ENCODE measurements at regions not wholly inside any gene's neighbourhood (a gene's known extent, or its start where the extent isn't known, plus 50 kb on each side); places are given as distances from the start of the nearest gene placed in this dataset.

DNA sequence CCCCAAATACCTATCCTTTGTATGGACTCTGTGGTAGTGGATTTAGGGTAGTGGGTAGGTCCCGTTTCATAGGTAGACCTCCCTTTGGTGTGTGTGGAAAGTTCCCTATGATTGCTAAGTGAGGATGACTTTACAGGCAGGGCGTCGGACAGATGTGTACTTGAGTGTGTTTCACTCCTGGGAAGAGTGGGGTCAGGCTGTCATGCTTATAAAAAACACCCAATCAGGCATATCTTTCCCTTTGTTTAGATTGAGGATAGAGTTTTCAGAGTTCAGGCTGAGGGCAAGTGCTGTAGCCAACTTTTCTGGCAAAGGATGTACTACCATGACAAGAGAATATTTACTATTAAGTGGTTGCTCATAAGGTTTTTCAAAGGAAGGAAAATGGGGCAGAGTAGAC lies 242.0 kb downstream of the YTHDC2 start:
- H3K36me3 ChIP-seq, result no peaks in the 10 kb centered on the region
- H3K4me3 ChIP-seq, result no peak overlapping the region
- H3K9me3 ChIP-seq, result no peaks in the 10 kb centered on the region
- TF ChIP-seq, protein P1, sequence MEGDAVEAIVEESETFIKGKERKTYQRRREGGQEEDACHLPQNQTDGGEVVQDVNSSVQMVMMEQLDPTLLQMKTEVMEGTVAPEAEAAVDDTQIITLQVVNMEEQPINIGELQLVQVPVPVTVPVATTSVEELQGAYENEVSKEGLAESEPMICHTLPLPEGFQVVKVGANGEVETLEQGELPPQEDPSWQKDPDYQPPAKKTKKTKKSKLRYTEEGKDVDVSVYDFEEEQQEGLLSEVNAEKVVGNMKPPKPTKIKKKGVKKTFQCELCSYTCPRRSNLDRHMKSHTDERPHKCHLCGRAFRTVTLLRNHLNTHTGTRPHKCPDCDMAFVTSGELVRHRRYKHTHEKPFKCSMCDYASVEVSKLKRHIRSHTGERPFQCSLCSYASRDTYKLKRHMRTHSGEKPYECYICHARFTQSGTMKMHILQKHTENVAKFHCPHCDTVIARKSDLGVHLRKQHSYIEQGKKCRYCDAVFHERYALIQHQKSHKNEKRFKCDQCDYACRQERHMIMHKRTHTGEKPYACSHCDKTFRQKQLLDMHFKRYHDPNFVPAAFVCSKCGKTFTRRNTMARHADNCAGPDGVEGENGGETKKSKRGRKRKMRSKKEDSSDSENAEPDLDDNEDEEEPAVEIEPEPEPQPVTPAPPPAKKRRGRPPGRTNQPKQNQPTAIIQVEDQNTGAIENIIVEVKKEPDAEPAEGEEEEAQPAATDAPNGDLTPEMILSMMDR (IDR thresholded peaks at IDR 0.05), result no peak
- DNase-seq (no peak), FAIRE-seq (no peak), ATAC-seq (no peak)
- H3K27ac ChIP-seq, result no peak overlapping the region
- intact Hi-C loops (cut with DNase I), result no loop called here
- no peaks in the 10 kb centered on the region for H3K4me1 ChIP-seq
- WGBS, 2 donors, result 55 to 76% methylated on average over 3 of the region's 3 CpGs
- H3K27me3 ChIP-seq, result no peaks in the 10 kb centered on the region

DNA sequence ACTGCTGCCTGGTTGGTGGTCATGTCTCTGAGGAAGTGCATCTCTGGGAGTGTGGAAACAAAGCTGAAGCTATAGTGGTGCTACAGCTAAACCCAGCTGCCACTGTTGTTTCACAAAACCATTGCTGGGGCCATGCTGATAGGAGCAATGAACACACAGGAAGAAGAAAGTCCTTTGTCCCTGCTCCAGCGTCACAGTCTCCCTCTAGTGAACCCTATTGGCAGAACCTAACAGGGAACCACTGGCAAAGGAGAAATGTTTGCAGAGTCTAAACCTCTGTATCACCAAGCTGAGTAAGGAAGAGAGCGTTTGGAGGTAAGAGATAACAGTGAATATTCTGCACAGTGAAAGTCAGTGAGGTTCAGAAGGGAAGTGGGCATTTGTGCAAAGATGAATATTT lies 244.0 kb downstream of the YTHDC2 start:
- Histone ChIP-seq H3K36me3 (no peaks in the 10 kb centered on the region), H3K4me3 (no peak overlapping the region), H3K27ac (no peak overlapping the region), H3K9me3 (no peaks in the 10 kb centered on the region), H3K27me3 (no peaks in the 10 kb centered on the region), H3K4me1 (no peaks in the 10 kb centered on the region)
- ATAC-seq (no peak), FAIRE-seq (no peak), DNase-seq (no peak)
- 34 to 42% methylated on average over 2 of the region's 2 CpGs for whole genome bisulfite sequencing, 2 donors
- intact Hi-C loops (cut with DNase I), result no loop called here
- TF ChIP-seq, protein P1 (IDR thresholded peaks at IDR 0.05), result no peak

DNA sequence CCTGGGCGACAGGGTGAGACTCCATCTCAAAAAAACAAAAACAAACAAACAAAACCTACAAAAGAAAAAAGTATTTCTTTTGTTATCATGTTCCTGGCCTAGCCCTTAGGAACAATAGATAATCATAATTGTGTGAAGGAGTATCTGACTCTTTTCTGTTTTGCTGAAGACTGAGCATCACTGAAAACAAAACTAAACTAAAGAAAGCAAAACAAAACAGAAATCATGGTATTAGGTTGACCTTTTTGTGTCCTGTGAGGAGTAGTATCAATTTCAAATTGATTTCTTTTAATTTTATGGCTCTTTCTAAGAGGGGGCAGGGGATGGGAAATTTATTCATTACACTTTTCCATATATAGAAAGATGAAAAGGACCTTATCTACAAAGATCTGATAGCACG lies 246.0 kb downstream of the YTHDC2 start:
- Histone ChIP-seq H3K4me1 (no peaks in the 10 kb centered on the region), H3K4me3 (no peak overlapping the region), H3K9me3 (no peaks in the 10 kb centered on the region), H3K27me3 (no peaks in the 10 kb centered on the region), H3K36me3 (no peaks in the 10 kb centered on the region), H3K27ac (no peak overlapping the region)
- intact Hi-C loops (cut with DNase I), result no loop called here
- WGBS, 2 donors, result 30 to 37% methylated on average over 2 of the region's 2 CpGs
- ATAC-seq (no peak), DNase-seq (no peak), FAIRE-seq (no peak)
- TF ChIP-seq, protein P1 (IDR thresholded peaks at IDR 0.05), result no peak

DNA sequence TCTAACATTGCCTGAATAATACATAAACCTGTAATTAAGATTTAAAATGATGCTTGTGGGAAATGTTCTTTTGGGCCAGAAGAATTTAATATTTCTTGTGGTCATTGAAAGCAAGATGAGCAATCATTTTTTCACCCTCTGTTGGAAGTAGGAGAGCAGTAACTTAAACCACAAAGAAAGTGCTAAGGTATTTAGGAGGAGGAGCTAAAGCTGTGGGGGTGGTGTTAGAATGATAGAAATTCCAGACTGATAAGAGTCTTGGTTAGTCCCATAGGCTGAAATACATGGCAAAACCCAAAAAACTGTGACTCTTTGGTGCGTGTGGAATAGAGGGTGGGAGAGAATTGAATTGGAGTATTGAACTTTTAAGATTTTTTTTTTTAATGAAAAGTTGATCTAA lies 247.0 kb downstream of the YTHDC2 start:
- no peak for ATAC-seq
- no peak for DNase-seq
- no peak for FAIRE-seq
- intact Hi-C loops (cut with DNase I), result no loop called here
- Histone ChIP-seq H3K27ac (no peak overlapping the region), H3K27me3 (no peaks in the 10 kb centered on the region), H3K36me3 (no peaks in the 10 kb centered on the region), H3K4me1 (no peaks in the 10 kb centered on the region), H3K4me3 (no peak overlapping the region), H3K9me3 (no peaks in the 10 kb centered on the region)
- TF ChIP-seq, protein P1 (IDR thresholded peaks at IDR 0.05), result no peak
- WGBS, 2 donors, result 38 to 41% methylated on average over 1 of the region's 1 CpG

DNA sequence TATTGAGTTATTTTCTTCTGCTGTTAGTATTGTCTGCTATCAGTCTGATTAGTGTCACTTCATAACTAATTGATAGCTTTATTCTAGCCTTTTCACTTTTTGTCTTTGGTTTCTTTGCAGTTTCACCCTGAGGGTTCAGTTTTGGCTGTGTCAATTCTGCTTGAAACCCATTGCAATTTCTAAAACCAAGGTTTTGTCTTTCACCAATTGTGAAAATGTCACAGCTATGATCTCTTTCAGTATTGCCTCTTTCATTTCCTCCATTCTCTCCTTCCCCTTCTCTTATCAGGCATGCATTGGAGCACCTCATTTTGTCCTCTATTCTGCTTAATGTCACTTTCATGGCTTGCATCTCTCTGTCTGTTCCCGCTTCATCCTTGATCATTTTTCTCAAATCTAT lies 248.1 kb downstream of the YTHDC2 start:
- TF ChIP-seq, protein P1 (IDR thresholded peaks at IDR 0.05), result no peak
- H3K36me3 ChIP-seq, result no peaks in the 10 kb centered on the region
- H3K4me1 ChIP-seq, result no peaks in the 10 kb centered on the region
- FAIRE-seq (no peak), ATAC-seq (no peak), DNase-seq (no peak)
- no peak overlapping the region for H3K4me3 ChIP-seq
- no peaks in the 10 kb centered on the region for H3K27me3 ChIP-seq
- no peaks in the 10 kb centered on the region for H3K9me3 ChIP-seq
- intact Hi-C loops (cut with DNase I), result no loop called here
- 43 to 68% methylated on average over 1 of the region's 1 CpG for WGBS, 2 donors
- no peak overlapping the region for H3K27ac ChIP-seq
